Colonic mucosa (tissue), 4 donors: ENCODE measurements at regions not wholly inside any gene's neighbourhood (a gene's known extent, or its start where the extent isn't known, plus 50 kb on each side); places are given as distances from the start of the nearest gene placed in this dataset.

ENCODE experiments used
- DNase-seq: peaks from one replicate; pipeline ENCODE4 v3.0.0-alpha.2; 2020
- H3K27ac ChIP-seq: fragments of 200-600 bp; one replicate; pipeline ENCODE4 v1.8.0; 2021
- H3K27me3 ChIP-seq: fragments of 200-600 bp; one replicate; pipeline ENCODE4 v1.8.0; 2021
- H3K36me3 ChIP-seq: fragments of 200-600 bp; one replicate; pipeline ENCODE4 v1.8.0; 2021
- H3K4me1 ChIP-seq: fragments of 200-600 bp; one replicate; pipeline ENCODE4 v1.8.0; 2021; ENCODE audit warnings: mild to moderate bottlenecking
- H3K4me3 ChIP-seq: fragments of 200-600 bp; one replicate; pipeline ENCODE4 v1.8.0; 2021
- H3K9ac ChIP-seq, 2 donors: one replicate each; pipeline ENCODE4 v1.7.0; 2013; ENCODE audit warnings: control low read depth in 2 of 2, low read depth in 2 of 2, low read length in 2 of 2
- H3K9me3 ChIP-seq: fragments of 200-600 bp; one replicate; pipeline ENCODE4 v1.8.0; 2021
- CTCF ChIP-seq: fragments of 200-600 bp; IDR thresholded peaks from one replicate; pipeline ENCODE4 v1.8.0; 2022; ENCODE audit warnings: antibody characterized with exemption, mild to moderate bottlenecking
- intact Hi-C: fragments of 100-400 bp; cut with DNase I; formaldehyde crosslinking; loops from one replicate; pipeline ENCODE4 v1.14.1; 2022
- donor health status: healthy.
- donor health status: DM: no; HTN: no; CAD: no.
- donor health status: DM: no; HTN: no; CAD: no.

- intact Hi-C loops = no loop called here
- H3K36me3 ChIP-seq = no peaks in the 10 kb centered on the region
- no peak overlapping the region for H3K4me3 ChIP-seq
- DNase-seq = no peak
- no peaks in the 10 kb centered on the region for H3K9me3 ChIP-seq
- no peaks in the 10 kb centered on the region for H3K4me1 ChIP-seq
- no peak for TF ChIP-seq CTCF
- no peaks in the 10 kb centered on the region for H3K27me3 ChIP-seq
- H3K27ac ChIP-seq = no peak overlapping the region
- H3K9ac ChIP-seq = no peak overlapping the region
Observed at GRCh38 chr4:129167640-129168260, 71.8 kb downstream of the C4orf33 start.

GRCh38 chr4:129172181-129172580 is 76.2 kb downstream of the C4orf33 start:
- H3K9ac ChIP-seq = no peak overlapping the region

GRCh38 chr4:129176864-129177263 is 80.9 kb downstream of the C4orf33 start:
- Histone ChIP-seq H3K27me3 (no peaks in the 10 kb centered on the region), H3K4me1 (no peaks in the 10 kb centered on the region), H3K36me3 (no peaks in the 10 kb centered on the region), H3K4me3 (no peak overlapping the region), H3K27ac (no peak overlapping the region), H3K9ac (no peak overlapping the region), H3K9me3 (no peaks in the 10 kb centered on the region)
- DNase-seq = no peak
- intact Hi-C loops = no loop called here
- TF ChIP-seq CTCF = no peak

More at GRCh38 chr4:129172181-129172580, 76.2 kb downstream of the C4orf33 start:
- Histone ChIP-seq H3K9me3 (no peaks in the 10 kb centered on the region), H3K4me1 (no peaks in the 10 kb centered on the region), H3K27ac (no peak overlapping the region), H3K4me3 (no peak overlapping the region), H3K36me3 (no peaks in the 10 kb centered on the region), H3K27me3 (no peaks in the 10 kb centered on the region)
- no peak for DNase-seq
- intact Hi-C loops = no loop called here
- TF ChIP-seq CTCF = no peak

- H3K4me3 ChIP-seq = no peak overlapping the region
- no peak overlapping the region for H3K27ac ChIP-seq
- no peaks in the 10 kb centered on the region for H3K4me1 ChIP-seq
- H3K9me3 ChIP-seq = no peaks in the 10 kb centered on the region
- H3K36me3 ChIP-seq = no peaks in the 10 kb centered on the region
- intact Hi-C loops = no loop called here
- TF ChIP-seq CTCF = no peak
- H3K9ac ChIP-seq = no peak overlapping the region
- H3K27me3 ChIP-seq = no peaks in the 10 kb centered on the region
- no peak for DNase-seq
Observed at GRCh38 chr4:129179276-129179675, 83.3 kb downstream of the C4orf33 start.

- Histone ChIP-seq H3K36me3 (no peaks in the 10 kb centered on the region), H3K27me3 (no peaks in the 10 kb centered on the region), H3K9ac (no peak overlapping the region), H3K4me1 (no peaks in the 10 kb centered on the region), H3K4me3 (no peak overlapping the region), H3K9me3 (no peaks in the 10 kb centered on the region), H3K27ac (no peak overlapping the region)
- no peak for DNase-seq
- intact Hi-C loops = no loop called here
- TF ChIP-seq CTCF = no peak
Observed at GRCh38 chr4:129189630-129190029, 93.7 kb downstream of the C4orf33 start.
